ENCODE measurements at regions not wholly inside any gene's neighbourhood (a gene's known extent, or its start where the extent isn't known, plus 50 kb on each side); places are given as distances from the start of the nearest gene placed in this dataset.
A peak's percentile ranks its signal among the peaks of the same experiment; 100 is the strongest.

GRCh38 chr3:178270838-178271237 lies 265.4 kb upstream of the KCNMB2 start:
- FAIRE-seq, result no peak
- Histone ChIP-seq H3K36me3 (ENCODE audit: control insufficient read depth, insufficient read depth, low read length) (no peaks in the 10 kb centered on the region), H3K27me3 (ENCODE audit: control insufficient read depth, insufficient read depth, low read length) (no peaks in the 10 kb centered on the region), H3K4me3 (ENCODE audit: low read depth, low read length) (no peak overlapping the region)
- TF ChIP-seq CTCF (IDR thresholded peaks at IDR 0.05; ENCODE audit: insufficient read depth, low read length, severe bottlenecking), result no peak
- peak; percentile 34 for DNase-seq (ENCODE audit: low read depth)

GRCh38 chr3:178271740-178272387 lies 264.4 kb upstream of the KCNMB2 start:
- Histone ChIP-seq H3K4me3 (ENCODE audit: low read depth, low read length) (no peak overlapping the region), H3K36me3 (ENCODE audit: control insufficient read depth, insufficient read depth, low read length) (no peaks in the 10 kb centered on the region), H3K27me3 (ENCODE audit: control insufficient read depth, insufficient read depth, low read length) (no peaks in the 10 kb centered on the region)
- DNase-seq (ENCODE audit: low read depth) (no peak), FAIRE-seq (no peak)
- TF ChIP-seq CTCF (IDR thresholded peaks at IDR 0.05; ENCODE audit: insufficient read depth, low read length, severe bottlenecking), result no peak

GRCh38 chr3:178272841-178273240 lies 263.4 kb upstream of the KCNMB2 start:
- Histone ChIP-seq H3K4me3 (ENCODE audit: low read depth, low read length) (no peak overlapping the region), H3K27me3 (ENCODE audit: control insufficient read depth, insufficient read depth, low read length) (no peaks in the 10 kb centered on the region), H3K36me3 (ENCODE audit: control insufficient read depth, insufficient read depth, low read length) (no peaks in the 10 kb centered on the region)
- no peak for TF ChIP-seq CTCF (IDR thresholded peaks at IDR 0.05; ENCODE audit: insufficient read depth, low read length, severe bottlenecking)
- DNase-seq (ENCODE audit: low read depth), result no peak
- peak; percentile 77 for FAIRE-seq

GRCh38 chr3:178274711-178275110 lies 261.5 kb upstream of the KCNMB2 start:
- FAIRE-seq, result no peak
- no peak overlapping the region for H3K4me3 ChIP-seq (ENCODE audit: low read depth, low read length)
- H3K27me3 ChIP-seq (ENCODE audit: control insufficient read depth, insufficient read depth, low read length), result no peaks in the 10 kb centered on the region
- H3K36me3 ChIP-seq (ENCODE audit: control insufficient read depth, insufficient read depth, low read length), result no peaks in the 10 kb centered on the region
- no peak for TF ChIP-seq CTCF (IDR thresholded peaks at IDR 0.05; ENCODE audit: insufficient read depth, low read length, severe bottlenecking)
- no peak for DNase-seq (ENCODE audit: low read depth)

GRCh38 chr3:178275311-178275710 lies 260.9 kb upstream of the KCNMB2 start:
- peak; percentile 60 for DNase-seq (ENCODE audit: low read depth)
- no peak for FAIRE-seq
- H3K27me3 ChIP-seq (ENCODE audit: control insufficient read depth, insufficient read depth, low read length), result no peaks in the 10 kb centered on the region
- no peak for TF ChIP-seq CTCF (IDR thresholded peaks at IDR 0.05; ENCODE audit: insufficient read depth, low read length, severe bottlenecking)
- no peak overlapping the region for H3K4me3 ChIP-seq (ENCODE audit: low read depth, low read length)
- no peaks in the 10 kb centered on the region for H3K36me3 ChIP-seq (ENCODE audit: control insufficient read depth, insufficient read depth, low read length)

GRCh38 chr3:178275793-178276192 lies 260.4 kb upstream of the KCNMB2 start:
- FAIRE-seq, result no peak
- Histone ChIP-seq H3K36me3 (ENCODE audit: control insufficient read depth, insufficient read depth, low read length) (no peaks in the 10 kb centered on the region), H3K4me3 (ENCODE audit: low read depth, low read length) (no peak overlapping the region), H3K27me3 (ENCODE audit: control insufficient read depth, insufficient read depth, low read length) (no peaks in the 10 kb centered on the region)
- no peak for DNase-seq (ENCODE audit: low read depth)
- TF ChIP-seq CTCF (IDR thresholded peaks at IDR 0.05; ENCODE audit: insufficient read depth, low read length, severe bottlenecking), result no peak
